HUDEP-2 (cell line): ENCODE measurements at regions not wholly inside any gene's neighbourhood (a gene's known extent, or its start where the extent isn't known, plus 50 kb on each side); places are given as distances from the start of the nearest gene placed in this dataset.
"Not testable (repeated sequence)": the region's sequence is repeated elsewhere in the genome, so short reads cannot be mapped to it uniquely, and the experiment has no call there.

ENCODE experiments used
- DNase-seq, 76 experiments: peaks; one replicate each; lab custom pipeline; 2025; ENCODE audit not compliant: unreplicated experiment in 76 of 76; lab: John Stamatoyannopoulos, UW

DNA sequence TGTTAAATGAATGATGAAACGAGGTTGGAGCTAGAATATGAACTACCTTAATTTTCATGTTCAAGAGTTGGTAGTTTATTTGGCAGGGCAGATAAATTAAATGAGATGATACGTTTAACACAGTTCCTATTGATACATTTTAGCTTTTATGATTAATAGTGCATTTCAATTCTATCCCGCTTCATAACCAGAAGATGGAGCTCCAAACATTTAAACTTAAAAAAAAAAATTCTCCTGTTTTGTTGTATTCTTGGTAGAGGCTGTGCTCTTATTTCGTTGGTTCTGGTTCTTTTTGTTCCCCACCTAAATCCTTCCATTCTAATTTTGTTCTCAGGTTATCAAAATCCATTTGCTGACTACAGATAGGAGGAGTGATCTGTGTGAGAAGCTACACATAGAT is 71.8 kb upstream of the PTPN13 start:
- no peak for DNase-seq

GRCh38 chr4:86523333-86523732 is 70.8 kb upstream of the PTPN13 start:
- DNase-seq: no peak

DNA sequence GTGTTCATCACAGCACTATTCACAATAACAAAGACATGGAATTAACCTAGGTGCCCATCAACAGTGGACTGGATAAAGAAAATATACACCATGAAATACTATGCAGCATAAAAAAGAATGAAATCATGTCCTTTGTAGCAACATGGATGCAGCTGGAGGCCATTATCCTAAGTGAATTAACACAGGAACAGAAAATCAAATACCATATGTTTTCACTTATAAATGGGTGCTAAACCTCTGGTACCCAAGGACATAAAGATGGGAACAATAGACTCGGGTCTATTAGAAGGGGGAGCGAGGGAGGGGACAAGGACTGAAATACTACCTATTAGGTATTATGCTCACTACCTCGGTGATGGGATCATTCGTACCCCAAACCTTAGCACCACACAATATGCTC is 66.4 kb upstream of the PTPN13 start:
- DNase-seq: not testable (repeated sequence)

DNA sequence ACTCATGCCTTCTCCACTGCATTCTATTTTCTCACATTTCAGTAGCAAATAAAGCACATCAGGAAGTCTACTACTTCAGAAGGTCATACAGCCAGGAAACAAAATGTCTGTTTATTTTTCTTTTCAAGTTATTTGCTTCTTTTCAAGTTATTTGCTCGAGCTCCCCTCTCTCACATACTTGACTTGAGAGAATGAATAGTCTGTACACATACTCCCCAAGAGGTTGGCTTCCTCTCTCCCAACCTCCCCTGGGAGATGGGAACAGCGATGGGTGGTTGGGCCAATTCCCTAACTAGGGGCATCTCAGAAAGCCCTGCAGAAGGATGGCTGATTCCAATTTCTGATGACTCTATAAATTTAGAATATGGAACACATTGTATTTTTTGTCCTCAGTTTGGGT is 64.7 kb upstream of the PTPN13 start:
- DNase-seq: no peak

DNA sequence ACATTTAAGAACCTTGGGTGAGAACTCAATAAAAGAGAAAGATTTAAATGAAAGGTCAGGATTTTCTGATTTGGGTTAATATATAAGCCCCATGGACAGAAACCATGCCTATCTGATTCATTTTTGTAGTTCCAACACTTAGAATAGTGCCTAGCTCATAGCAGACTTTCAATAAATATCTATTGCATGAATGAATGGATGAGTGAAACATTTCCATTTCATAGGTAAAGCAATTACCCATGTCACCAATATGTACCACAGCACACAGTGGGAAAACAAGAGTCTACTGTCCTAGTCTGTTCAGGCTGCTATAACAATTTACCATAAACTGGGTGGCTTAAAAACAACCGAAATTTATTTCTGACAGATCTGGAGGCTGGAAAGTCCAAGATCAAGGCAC is 63.9 kb upstream of the PTPN13 start:
- no peak for DNase-seq

GRCh38 chr4:86531440-86531839 is 62.7 kb upstream of the PTPN13 start:
- DNase-seq: no peak

GRCh38 chr4:86532851-86533250 is 61.3 kb upstream of the PTPN13 start:
- DNase-seq: no peak

DNA sequence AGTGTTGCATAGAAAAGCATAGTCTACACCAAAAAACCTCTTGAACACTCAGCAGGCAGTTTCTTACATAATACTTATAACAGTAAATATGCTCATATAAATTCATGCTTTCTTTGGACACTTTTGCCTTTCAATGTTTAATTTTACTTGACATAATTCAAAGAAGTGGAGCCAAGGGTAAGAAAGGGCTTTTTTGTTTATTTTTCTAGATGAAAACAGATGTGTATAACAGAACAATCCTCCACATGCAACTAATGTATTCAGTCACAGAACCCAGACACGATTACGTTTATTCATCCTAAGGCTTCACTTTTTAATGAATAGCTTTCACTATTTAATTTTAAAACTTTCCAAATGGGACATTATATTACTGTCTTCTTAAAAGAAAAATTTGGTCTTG is 58.0 kb upstream of the PTPN13 start:
- DNase-seq: no peak

DNA sequence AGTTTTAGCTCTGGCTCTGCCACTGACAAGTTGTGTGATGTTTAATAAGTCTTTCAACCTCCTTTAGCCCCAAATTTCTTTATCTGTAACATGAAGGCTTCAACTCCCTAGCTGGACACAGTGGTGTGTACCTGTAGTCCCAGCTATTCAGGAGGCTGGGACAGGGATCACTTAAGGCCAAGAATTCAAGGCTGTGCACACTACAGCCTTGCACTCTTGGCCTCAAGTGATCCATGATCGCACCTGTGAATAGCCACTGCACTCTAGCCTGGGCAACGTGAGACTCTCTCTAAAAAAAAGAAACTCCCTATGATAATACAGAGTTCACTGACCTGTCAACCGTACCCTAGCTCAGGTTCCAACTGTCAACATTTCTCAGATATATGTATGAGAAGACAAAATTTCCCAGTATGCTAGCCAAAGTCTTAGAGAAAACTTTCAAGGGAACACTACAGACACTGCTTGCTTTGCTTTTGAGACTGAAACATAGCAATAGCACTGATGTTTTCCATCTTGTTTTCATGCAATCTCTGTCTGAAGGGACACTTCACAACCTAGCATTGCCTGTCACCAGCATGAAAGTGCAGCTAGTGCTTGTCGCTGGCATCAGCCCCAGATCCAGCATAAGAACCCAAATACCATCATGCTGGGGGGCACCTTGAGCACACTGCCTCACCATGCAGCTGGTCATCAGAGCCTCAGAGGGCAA is 51.6 kb upstream of the PTPN13 start:
- DNase-seq: no peak

DNA sequence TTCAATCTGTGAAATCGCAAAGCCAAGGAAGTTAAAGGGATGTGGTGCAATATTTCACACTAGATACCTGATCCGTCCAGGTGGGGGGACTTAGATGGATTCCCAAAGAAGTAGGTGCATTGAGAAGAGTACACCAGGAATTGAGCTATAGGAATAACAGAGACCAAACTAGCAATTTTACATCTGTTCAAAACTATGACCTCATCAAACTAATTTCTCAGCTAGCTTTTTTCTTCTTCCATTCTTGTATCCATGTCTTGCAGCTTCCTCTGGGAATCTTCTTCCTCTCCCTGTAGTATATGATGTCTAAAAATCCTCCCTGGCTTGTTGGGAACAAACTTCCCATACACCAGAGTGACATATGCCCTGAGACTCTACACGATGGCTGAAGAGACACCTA is 51.0 kb upstream of the PTPN13 start:
- no peak for DNase-seq

GRCh38 chr4:86543560-86544309 is 50.4 kb upstream of the PTPN13 start:
- no peak for DNase-seq

GRCh38 chr4:86544310-86544966 is 49.7 kb upstream of the PTPN13 start:
- DNase-seq: no peak
